HG03045 (cell line): ENCODE measurements at regions not wholly inside any gene's neighbourhood (a gene's known extent, or its start where the extent isn't known, plus 50 kb on each side); places are given as distances from the start of the nearest gene placed in this dataset.
A peak's percentile ranks its signal among the peaks of the same experiment; 100 is the strongest.

Source experiments
- ATAC-seq: cut with Tn5 transposase; IDR thresholded peaks from one replicate; pipeline ENCODE4 v1.9.1; 2021; ENCODE audit warnings: mild to moderate bottlenecking, moderate library complexity; ENCODE audit not compliant: unreplicated experiment

GRCh38 chr18:3357516-3357915, 92.5 kb upstream of the TGIF1 start:
- no peak for ATAC-seq

GRCh38 chr18:3358310-3358709, 91.7 kb upstream of the TGIF1 start:
- ATAC-seq: no peak

GRCh38 chr18:3360211-3360610, 89.8 kb upstream of the TGIF1 start:
- ATAC-seq: no peak

- ATAC-seq: no peak
Measured at GRCh38 chr18:3367491-3368091, 82.4 kb upstream of the TGIF1 start.

- ATAC-seq: no peak
Measured at GRCh38 chr18:3368193-3368592, 81.8 kb upstream of the TGIF1 start.

GRCh38 chr18:3379685-3380084, 70.3 kb upstream of the TGIF1 start:
- no peak for ATAC-seq

GRCh38 chr18:3380384-3380961, 69.5 kb upstream of the TGIF1 start:
- no peak for ATAC-seq

- ATAC-seq: no peak
Measured at GRCh38 chr18:3383381-3383915, 66.5 kb upstream of the TGIF1 start.

GRCh38 chr18:3384664-3385563, 65.1 kb upstream of the TGIF1 start:
- peak; percentile 64 for ATAC-seq

GRCh38 chr18:3388323-3388722, 61.6 kb upstream of the TGIF1 start:
- ATAC-seq: no peak

GRCh38 chr18:3388980-3389379, 61.0 kb upstream of the TGIF1 start:
- ATAC-seq: no peak

- no peak for ATAC-seq
Measured at GRCh38 chr18:3389977-3390376, 60.0 kb upstream of the TGIF1 start.

- ATAC-seq: no peak
Measured at GRCh38 chr18:3391704-3392466, 58.1 kb upstream of the TGIF1 start.

GRCh38 chr18:3392467-3392855, 57.5 kb upstream of the TGIF1 start:
- no peak for ATAC-seq

- ATAC-seq: no peak
Measured at GRCh38 chr18:3394648-3395047, 55.3 kb upstream of the TGIF1 start.

- no peak for ATAC-seq
Measured at GRCh38 chr18:3395466-3395865, 54.5 kb upstream of the TGIF1 start.

- no peak for ATAC-seq
Measured at GRCh38 chr18:3397031-3397750, 52.8 kb upstream of the TGIF1 start.

GRCh38 chr18:3397786-3398185, 52.2 kb upstream of the TGIF1 start:
- ATAC-seq: no peak
